IPS-NIHi11 (cell line): ENCODE measurements at regions not wholly inside any gene's neighbourhood (a gene's known extent, or its start where the extent isn't known, plus 50 kb on each side); places are given as distances from the start of the nearest gene placed in this dataset.
"Not testable (repeated sequence)": the region's sequence is repeated elsewhere in the genome, so short reads cannot be mapped to it uniquely, and the experiment has no call there.

ENCODE experiments used
- DNase-seq: peaks from one replicate; pipeline ENCODE4 v3.0.0; 2012; ENCODE audit warnings: mixed read lengths, low spot score

GRCh38 chr4:132266374-132266773 lies 882.7 kb upstream of the PCDH10 start:
- no peak for DNase-seq

DNA sequence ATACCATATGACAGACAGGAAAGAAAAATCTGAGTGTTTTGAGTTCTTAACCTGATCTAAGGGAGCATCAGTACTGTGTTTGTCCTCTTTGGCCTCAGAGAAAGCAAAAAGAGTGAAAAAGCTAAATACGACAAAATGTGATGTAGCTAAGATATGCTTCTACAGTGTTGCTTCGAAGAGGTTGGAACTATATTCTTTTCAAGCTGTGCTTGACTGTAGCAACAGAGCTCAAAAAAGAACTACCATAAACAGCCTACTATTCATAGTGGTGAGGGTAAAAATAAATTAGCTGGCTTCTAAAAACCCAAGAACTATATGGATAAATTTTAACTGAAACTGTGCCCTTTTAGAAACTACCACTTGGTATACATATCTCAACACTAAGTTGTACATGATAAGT lies 881.8 kb upstream of the PCDH10 start:
- DNase-seq: no peak

DNA sequence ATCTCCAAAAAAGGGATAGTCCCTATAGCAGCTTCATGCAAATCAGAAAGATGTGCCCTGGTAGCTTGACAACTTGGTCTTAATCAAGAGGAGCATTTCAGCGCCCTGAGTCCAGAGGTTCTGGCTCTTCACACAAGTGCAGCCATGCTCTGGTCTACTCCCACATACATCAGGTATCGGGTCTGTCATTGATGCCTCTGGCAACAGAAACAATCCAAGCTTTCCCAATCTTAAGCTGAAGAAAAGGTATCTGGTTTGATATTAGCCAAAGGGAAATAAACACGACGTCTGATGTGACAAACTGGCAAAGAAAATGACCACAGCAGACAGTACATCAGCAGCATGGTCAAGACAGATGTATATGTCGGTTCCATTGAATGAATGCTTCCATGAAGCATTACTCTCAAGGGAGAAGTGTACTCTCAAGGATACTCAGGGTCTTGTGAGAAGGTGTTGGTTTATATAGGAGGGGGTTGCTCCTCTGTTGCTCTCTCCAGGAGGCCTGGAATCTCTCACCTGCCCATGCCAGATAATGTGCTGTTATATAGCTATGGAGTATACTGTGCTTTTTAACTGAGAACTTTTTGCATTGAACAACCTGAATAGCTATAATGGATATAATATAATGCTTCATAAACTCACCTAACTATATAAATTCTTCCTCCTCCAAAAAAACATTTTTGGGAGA lies 879.6 kb upstream of the PCDH10 start:
- no peak for DNase-seq

DNA sequence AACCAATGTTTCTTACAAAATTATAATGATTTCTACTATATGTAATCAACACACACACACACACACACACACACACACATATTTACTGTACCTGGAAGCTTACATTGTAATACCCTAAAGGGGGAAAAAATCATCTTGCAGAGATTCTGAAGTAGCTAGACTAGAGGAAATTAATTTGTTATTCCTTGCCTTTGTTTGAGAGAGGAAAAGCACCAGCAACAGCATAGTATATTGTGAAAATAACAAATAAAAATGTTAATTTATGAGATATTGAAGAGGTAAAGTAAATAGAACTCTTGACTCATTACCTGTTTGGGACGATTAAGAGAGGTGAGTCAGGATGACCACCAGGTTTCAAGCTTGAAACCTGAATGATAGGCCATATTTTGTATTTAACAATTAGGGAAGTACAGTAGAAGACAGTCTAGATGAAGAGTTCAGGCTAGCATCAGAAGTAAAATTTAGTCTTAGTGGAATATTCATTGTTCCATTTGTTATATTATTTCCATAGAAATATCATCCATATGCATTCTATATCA lies 873.4 kb upstream of the PCDH10 start:
- no peak for DNase-seq

GRCh38 chr4:132276185-132276584 lies 872.9 kb upstream of the PCDH10 start:
- DNase-seq: no peak

GRCh38 chr4:132276989-132277388 lies 872.1 kb upstream of the PCDH10 start:
- no peak for DNase-seq

- no peak for DNase-seq
Observed at GRCh38 chr4:132281733-132282132, 867.4 kb upstream of the PCDH10 start.

GRCh38 chr4:132284910-132285426 lies 864.1 kb upstream of the PCDH10 start:
- DNase-seq: no peak

GRCh38 chr4:132297346-132297745 lies 851.7 kb upstream of the PCDH10 start:
- DNase-seq: no peak

- DNase-seq: no peak
Observed at GRCh38 chr4:132299841-132300240, 849.3 kb upstream of the PCDH10 start.

- no peak for DNase-seq
Observed at GRCh38 chr4:132312521-132312920, 836.6 kb upstream of the PCDH10 start.

DNA sequence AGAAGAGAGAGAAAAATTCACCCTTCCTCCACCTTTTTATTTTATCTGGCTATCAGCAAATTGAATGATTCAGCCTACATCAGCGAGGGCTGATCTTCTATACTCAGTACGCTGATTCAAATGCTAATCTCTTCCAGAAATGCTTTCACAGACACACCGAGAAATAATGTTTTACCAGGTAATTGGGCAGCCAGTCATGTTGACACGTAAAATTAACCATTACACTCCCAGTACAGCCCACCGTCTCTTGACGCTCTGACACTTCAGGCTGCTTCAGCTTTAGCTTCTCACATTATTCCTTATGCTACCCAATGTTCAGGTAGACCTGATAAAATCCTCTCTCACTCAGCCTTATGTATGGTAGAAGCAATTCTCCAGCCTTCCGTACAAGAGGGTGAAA lies 835.2 kb upstream of the PCDH10 start:
- no peak for DNase-seq

DNA sequence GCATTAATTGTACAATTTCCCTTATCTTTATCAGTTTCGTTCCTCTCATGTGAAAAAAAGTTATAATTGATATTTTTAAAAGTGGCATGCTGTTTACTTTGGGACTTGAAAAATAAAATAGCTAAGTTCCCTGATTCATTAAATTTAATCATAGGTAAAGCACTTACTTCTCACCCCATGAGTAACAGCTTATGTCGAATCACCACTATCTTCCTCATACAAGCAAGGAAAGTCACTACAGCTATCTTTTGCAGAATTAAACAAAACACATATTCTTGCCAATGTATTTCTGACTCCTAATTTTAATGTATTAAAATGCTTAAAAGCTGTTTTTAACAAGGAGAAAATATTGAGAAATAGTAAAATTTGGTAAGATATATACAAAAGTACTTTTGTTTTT lies 832.4 kb upstream of the PCDH10 start:
- no peak for DNase-seq

DNA sequence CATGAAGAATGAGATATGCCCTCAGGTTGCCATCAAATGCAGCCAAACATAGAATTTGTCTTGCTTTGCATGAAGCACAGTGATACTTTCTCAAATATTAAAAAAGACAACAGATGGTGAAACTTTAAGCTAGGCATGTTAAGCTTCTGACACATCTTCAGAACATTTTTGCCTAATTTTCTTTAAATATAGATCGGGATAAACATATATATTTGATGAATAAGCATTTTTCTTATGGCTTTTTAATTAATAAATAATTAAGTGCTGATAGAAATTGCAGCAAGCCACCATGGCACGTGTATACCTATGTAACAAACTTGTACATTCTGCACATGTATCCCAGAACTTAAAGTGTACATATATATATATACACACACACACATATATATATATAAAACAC lies 831.2 kb upstream of the PCDH10 start:
- no peak for DNase-seq

DNA sequence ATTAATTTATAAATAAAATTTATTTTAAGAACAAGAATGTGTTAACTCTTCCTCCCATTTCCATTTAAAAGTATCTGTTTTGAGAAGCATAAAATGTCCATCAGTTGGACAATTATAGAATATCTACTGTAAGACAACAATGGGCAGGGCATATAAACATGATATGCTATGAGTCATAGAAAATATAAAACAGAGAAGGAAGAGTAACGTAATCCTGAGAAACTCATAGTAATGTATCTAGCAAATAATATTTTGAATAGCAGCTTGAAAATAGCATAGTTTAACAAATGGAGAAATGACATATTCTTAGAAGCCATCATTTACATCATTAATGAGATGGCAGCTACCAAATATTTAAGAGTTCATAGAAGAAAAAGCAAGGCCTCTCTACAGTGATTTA lies 820.3 kb upstream of the PCDH10 start:
- DNase-seq: no peak

DNA sequence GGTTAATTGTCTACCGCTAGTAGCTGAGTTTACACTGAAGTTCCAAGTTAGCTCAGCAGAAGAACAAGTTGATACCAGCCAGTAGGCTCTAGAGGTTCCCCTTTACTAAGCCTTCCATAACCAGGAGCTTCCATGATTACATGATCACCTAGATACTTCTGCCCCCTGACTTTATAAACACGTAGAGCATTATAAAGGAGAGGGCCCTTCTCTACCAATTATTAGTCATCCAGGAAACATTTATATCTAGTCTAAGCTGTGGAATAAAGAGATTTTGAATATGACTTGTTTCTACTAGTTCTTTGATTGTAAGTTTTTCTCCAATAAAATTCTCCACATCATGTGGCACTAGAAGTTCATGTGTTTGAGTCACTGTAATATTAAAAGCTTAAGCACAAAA lies 818.1 kb upstream of the PCDH10 start:
- DNase-seq: no peak

DNA sequence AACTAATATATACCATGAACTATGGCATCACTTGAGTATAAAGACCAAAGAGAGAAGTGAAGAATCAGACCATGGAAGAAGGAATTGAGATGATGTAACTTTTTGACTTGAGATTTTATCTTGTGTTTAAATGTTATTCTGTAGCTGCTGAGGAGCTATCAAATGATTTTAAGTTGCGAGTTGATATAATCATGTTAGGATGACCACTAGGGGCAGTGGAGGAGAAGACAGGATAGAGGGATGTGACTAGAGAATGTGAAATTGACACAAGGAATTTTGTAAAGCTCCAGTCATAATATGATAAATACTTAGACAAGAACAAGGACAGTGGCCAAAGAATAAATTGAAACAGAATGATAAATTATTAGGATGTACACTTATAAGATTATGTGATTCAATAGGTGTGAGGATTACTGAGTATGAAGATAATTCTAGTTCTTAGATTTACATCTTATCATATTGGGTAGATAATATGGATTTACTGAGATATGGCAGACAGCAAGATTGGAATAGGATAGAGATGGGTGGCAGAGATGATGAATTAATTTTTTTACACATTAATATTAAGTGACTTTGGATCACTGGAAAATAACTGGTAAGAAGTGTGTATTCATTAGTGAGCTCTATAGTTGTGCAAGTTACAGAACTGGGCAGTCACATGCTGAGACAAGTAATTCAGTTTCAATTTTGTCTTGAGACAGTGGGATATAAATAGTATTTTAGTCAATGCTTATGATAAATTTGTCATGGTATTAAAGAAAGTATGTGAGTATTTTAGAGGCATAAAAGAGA lies 816.0 kb upstream of the PCDH10 start:
- DNase-seq: peak; percentile 17

DNA sequence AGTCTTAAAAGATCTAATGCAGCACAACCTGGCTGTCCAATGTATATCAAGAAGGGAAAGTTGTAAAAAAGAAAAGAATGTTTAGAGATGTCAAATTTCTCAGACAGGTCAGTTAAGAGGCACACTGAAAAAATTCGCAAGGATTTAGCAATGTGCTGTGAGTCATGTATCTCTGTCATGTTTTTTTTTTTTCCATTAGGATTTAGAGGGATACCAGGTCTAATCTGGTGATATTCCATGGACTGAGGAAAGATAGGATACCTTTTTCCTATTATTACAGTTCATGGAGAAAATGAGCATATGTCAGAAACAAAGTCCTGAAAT lies 815.4 kb upstream of the PCDH10 start:
- no peak for DNase-seq

DNA sequence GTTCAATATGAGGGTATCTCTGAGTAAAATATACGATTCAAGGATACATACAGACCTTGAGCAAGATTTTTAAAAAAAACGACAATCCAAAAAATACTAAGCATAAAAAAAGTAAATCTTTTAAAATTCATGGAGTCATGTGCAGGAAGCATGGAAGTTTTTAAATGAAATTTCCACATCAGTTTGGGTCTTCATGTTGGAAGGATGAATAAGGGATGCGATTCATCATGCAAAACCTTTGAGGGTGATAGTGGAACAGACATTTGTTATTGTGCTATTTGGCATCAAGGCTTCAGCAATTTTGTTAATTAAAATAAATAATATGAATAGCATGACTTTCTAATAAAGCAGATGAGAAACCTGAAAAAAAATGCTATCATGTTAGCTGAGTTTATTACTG lies 815.0 kb upstream of the PCDH10 start:
- no peak for DNase-seq

DNA sequence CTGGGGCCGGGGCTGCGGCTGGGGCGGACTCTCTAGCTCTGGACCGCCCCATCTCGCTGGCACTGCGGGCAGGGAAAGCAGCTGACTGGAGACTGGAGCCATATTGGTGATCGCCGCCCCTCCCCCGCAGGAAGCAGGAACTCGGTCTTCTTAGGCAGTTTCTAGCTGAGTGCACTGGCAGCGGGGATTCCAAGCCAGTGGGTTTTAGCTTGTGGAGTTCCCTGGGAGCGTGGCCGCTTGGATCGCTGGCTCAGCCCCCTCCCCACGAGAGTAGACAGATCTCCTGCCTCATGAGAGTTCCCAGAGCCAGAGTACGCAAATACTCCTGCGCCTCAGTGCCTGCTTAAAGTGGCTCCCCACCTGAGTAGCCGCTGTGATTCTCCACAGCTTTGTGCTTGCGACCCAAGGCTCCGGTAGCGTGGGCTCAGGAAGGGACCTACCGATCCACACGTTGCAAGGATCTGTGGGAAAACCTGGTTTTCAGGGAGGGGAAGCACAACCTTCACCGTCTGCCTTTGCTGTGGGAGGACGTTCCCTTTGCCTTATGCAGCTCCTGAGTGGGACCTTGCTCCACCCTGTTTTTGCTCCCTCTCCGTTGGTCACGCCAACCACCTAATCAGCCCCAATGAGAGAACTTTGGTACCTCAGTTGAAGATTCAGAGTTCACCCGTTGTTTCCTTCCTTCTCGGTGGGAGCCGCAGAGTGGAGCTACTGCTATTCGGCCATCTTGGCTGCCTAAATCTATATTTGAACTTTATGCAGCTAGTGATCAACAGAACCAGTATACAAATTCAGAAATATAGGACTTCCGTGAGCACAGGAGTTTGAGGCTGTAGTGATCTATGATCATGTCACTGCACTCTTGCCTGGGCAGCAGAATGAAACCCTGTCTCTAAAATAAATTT lies 803.9 kb upstream of the PCDH10 start:
- DNase-seq: no peak

GRCh38 chr4:132346016-132346415 lies 803.1 kb upstream of the PCDH10 start:
- DNase-seq: no peak

GRCh38 chr4:132351606-132352005 lies 797.5 kb upstream of the PCDH10 start:
- not testable (repeated sequence) for DNase-seq
